Endothelial cell (in vitro differentiated cells): ENCODE measurements at regions not wholly inside any gene's neighbourhood (a gene's known extent, or its start where the extent isn't known, plus 50 kb on each side); places are given as distances from the start of the nearest gene placed in this dataset.

ENCODE experiments used
- DNase-seq: peaks from one replicate; pipeline ENCODE4 v3.0.0; 2021; ENCODE audit warnings: low spot score
- H3K27ac Mint-ChIP-seq: one replicate; pipeline ENCODE4 v1.8.0; 2021; ENCODE audit warnings: mixed read lengths, inconsistent platforms; ENCODE audit not compliant: unreplicated experiment
- H3K27me3 Mint-ChIP-seq: one replicate; pipeline ENCODE4 v1.8.0; 2021; ENCODE audit warnings: mild to moderate bottlenecking, moderate library complexity, mixed read lengths, inconsistent platforms; ENCODE audit not compliant: unreplicated experiment
- H3K36me3 Mint-ChIP-seq: one replicate; pipeline ENCODE4 v1.8.0; 2021; ENCODE audit warnings: mild to moderate bottlenecking, low read depth, mixed read lengths, inconsistent platforms; ENCODE audit not compliant: unreplicated experiment
- H3K4me1 Mint-ChIP-seq: one replicate; pipeline ENCODE4 v1.8.0; 2021; ENCODE audit warnings: mild to moderate bottlenecking, mixed read lengths, inconsistent platforms; ENCODE audit not compliant: unreplicated experiment
- H3K4me3 Mint-ChIP-seq: one replicate; pipeline ENCODE4 v1.8.0; 2021; ENCODE audit warnings: mild to moderate bottlenecking, mixed read lengths, inconsistent platforms; ENCODE audit not compliant: unreplicated experiment
- H3K9me3 Mint-ChIP-seq: one replicate; pipeline ENCODE4 v1.8.0; 2021; ENCODE audit warnings: mixed read lengths, inconsistent platforms; ENCODE audit not compliant: unreplicated experiment
- TF ChIP-seq, protein P1 (sequence below): fragments of 200-600 bp; sonication (generic); IDR thresholded peaks from one replicate; pipeline ENCODE4 v1.5.0; 2021; ENCODE audit warnings: antibody characterized with exemption; ENCODE audit not compliant: unreplicated experiment

DNA sequence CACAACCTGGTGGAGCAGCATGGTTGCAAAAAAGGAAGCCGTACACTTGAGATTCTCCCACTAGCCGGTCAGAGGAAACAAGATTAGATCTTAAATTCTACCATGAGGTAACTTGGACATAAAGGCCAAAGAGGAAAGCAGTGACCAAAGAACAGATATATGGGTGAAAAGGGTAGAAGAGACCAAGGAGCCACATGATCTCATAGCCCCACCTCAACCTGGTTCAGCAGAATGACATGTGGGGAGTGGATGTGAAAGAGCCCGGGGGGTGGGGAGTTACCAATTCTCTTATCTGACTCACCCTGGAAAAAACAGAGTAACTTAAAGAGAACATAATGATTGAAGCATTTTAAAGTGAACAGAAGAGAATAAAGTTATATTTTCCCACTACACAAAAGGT lies 683.0 kb downstream of the DSC3 start:
- Mint-ChIP-seq H3K27me3 (no peaks in the 10 kb centered on the region), H3K4me3 (no peak overlapping the region), H3K4me1 (peaks cover 6% of the 10 kb centered on the region), H3K36me3 (no peaks in the 10 kb centered on the region), H3K9me3 (no peaks in the 10 kb centered on the region), H3K27ac (no peak overlapping the region)
- no peak for DNase-seq
- TF ChIP-seq, protein P1, sequence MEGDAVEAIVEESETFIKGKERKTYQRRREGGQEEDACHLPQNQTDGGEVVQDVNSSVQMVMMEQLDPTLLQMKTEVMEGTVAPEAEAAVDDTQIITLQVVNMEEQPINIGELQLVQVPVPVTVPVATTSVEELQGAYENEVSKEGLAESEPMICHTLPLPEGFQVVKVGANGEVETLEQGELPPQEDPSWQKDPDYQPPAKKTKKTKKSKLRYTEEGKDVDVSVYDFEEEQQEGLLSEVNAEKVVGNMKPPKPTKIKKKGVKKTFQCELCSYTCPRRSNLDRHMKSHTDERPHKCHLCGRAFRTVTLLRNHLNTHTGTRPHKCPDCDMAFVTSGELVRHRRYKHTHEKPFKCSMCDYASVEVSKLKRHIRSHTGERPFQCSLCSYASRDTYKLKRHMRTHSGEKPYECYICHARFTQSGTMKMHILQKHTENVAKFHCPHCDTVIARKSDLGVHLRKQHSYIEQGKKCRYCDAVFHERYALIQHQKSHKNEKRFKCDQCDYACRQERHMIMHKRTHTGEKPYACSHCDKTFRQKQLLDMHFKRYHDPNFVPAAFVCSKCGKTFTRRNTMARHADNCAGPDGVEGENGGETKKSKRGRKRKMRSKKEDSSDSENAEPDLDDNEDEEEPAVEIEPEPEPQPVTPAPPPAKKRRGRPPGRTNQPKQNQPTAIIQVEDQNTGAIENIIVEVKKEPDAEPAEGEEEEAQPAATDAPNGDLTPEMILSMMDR, result no peak

GRCh38 chr18:30358555-30358954 lies 684.0 kb downstream of the DSC3 start:
- H3K27me3 Mint-ChIP-seq, result no peaks in the 10 kb centered on the region
- H3K4me3 Mint-ChIP-seq, result no peak overlapping the region
- DNase-seq, result no peak
- peaks cover 6% of the 10 kb centered on the region for H3K4me1 Mint-ChIP-seq
- TF ChIP-seq, protein P1, result no peak
- H3K9me3 Mint-ChIP-seq, result no peaks in the 10 kb centered on the region
- H3K27ac Mint-ChIP-seq, result no peak overlapping the region
- no peaks in the 10 kb centered on the region for H3K36me3 Mint-ChIP-seq

GRCh38 chr18:30352551-30353168 lies 689.9 kb downstream of the DSC3 start:
- H3K4me3 Mint-ChIP-seq, result no peak overlapping the region
- no peak overlapping the region for H3K27ac Mint-ChIP-seq
- TF ChIP-seq, protein P1, result no peak

DNA sequence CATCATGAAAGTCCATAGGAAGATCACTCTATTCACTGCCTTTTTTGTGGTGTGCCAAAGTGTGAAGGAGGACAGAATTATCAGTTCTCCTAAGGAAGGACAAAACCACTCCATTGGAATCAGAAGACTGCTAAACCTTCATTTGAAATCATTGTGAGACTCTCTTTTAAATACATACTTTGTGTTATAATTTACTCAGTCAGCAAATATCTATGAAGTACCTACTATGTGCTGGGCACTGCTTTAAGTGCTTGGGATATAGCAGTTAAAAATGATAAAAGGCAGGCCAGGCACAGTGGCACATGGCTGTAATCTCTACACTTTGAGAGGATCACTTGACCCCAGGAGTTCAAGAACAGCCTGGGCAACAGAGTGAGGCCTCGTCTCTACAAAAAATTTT lies 692.3 kb downstream of the DSC3 start:
- Mint-ChIP-seq H3K4me3 (no peak overlapping the region), H3K36me3 (peaks cover 6% of the 10 kb centered on the region), H3K9me3 (peaks cover 6% of the 10 kb centered on the region), H3K27me3 (peaks cover 2% of the 10 kb centered on the region), H3K27ac (no peak overlapping the region), H3K4me1 (no peaks in the 10 kb centered on the region)
- no peak for DNase-seq
- TF ChIP-seq, protein P1, result no peak

More at GRCh38 chr18:30352551-30353168, 689.9 kb downstream of the DSC3 start:
- peaks cover 6% of the 10 kb centered on the region for H3K9me3 Mint-ChIP-seq
- H3K36me3 Mint-ChIP-seq, result peaks cover 6% of the 10 kb centered on the region
- H3K27me3 Mint-ChIP-seq, result peaks cover 2% of the 10 kb centered on the region
- no peak for DNase-seq
- no peaks in the 10 kb centered on the region for H3K4me1 Mint-ChIP-seq

DNA sequence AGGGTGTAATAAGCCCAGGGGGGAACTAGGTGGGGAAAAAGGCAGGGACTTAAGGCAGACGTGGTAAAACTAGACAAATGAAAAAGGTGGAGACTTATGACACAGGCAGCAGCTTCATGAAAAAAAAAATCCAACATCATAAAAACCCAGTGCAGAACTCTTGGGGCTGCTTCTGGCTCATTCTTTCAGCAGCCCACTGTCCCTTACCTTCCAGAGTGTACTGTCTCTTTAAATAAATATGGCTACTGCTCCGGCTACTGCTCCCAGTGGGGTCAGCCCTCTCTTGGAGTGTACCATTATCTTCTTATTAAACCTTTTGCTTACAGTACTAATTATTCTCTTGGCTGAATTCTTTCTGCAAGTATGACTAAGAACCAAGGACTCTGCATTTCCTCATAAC lies 699.5 kb downstream of the DSC3 start:
- TF ChIP-seq, protein P1, result no peak
- H3K36me3 Mint-ChIP-seq, result peaks cover 2% of the 10 kb centered on the region
- no peaks in the 10 kb centered on the region for H3K27me3 Mint-ChIP-seq
- no peak for DNase-seq
- no peak overlapping the region for H3K4me3 Mint-ChIP-seq
- H3K27ac Mint-ChIP-seq, result no peak overlapping the region
- no peaks in the 10 kb centered on the region for H3K4me1 Mint-ChIP-seq
- peaks cover 2% of the 10 kb centered on the region for H3K9me3 Mint-ChIP-seq
